ENCODE measurements at regions not wholly inside any gene's neighbourhood (a gene's known extent, or its start where the extent isn't known, plus 50 kb on each side); places are given as distances from the start of the nearest gene placed in this dataset.

DNA sequence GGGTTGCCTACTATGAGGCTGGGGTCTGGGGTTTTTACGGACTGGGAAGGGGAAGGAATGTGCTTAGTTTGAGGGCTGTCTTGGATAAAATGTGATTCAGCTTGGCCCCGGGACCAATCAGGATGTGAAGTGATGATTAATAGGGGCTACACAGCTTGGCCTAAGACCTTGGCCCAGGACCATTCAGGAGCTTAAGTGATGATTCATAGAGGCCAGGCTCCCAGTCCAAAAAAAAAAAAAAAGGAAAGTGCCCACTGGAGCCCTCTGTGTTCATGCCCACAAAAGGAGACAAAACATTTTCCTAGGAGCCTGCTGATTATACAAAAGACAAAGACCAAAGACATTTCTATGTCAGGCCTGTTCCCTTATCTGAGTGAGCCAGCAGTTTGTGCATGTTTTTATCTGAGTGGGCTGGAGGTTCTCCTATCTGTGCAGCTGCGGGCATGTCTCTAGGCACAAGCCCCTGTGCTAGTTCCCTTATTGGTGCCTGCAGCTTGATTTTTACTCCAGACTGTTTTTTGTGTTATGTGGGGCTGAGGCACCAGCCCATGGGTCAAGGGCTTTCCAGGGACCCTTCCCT is 898.2 kb upstream of the GOT2 start:
- no peak for TF ChIP-seq POLR2A (IDR thresholded peaks at IDR 0.05)
- TF ChIP-seq, protein P1, sequence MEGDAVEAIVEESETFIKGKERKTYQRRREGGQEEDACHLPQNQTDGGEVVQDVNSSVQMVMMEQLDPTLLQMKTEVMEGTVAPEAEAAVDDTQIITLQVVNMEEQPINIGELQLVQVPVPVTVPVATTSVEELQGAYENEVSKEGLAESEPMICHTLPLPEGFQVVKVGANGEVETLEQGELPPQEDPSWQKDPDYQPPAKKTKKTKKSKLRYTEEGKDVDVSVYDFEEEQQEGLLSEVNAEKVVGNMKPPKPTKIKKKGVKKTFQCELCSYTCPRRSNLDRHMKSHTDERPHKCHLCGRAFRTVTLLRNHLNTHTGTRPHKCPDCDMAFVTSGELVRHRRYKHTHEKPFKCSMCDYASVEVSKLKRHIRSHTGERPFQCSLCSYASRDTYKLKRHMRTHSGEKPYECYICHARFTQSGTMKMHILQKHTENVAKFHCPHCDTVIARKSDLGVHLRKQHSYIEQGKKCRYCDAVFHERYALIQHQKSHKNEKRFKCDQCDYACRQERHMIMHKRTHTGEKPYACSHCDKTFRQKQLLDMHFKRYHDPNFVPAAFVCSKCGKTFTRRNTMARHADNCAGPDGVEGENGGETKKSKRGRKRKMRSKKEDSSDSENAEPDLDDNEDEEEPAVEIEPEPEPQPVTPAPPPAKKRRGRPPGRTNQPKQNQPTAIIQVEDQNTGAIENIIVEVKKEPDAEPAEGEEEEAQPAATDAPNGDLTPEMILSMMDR (IDR thresholded peaks at IDR 0.05) = no peak

All from testis (tissue), 2 donors.